ENCODE measurements at regions not wholly inside any gene's neighbourhood (a gene's known extent, or its start where the extent isn't known, plus 50 kb on each side); places are given as distances from the start of the nearest gene placed in this dataset.

- no peaks in the 10 kb centered on the region for H3K4me1 ChIP-seq (ENCODE audit: low read length)
- no peak overlapping the region for H3K4me3 ChIP-seq (ENCODE audit: low read length)
- no peaks in the 10 kb centered on the region for H3K36me3 ChIP-seq (replicated peaks; ENCODE audit: insufficient read depth, low read length)
- no peak overlapping the region for H3K27ac ChIP-seq (ENCODE audit: low read length)
- H3K4me2 ChIP-seq (ENCODE audit: low read depth, low read length), result no peak overlapping the region
- H3F3A ChIP-seq (ENCODE audit: insufficient read depth, low read length), result no peaks in the 10 kb centered on the region
- H3K9me3 ChIP-seq (replicated peaks; ENCODE audit: insufficient read depth, low read length), result no peaks in the 10 kb centered on the region
- no peaks in the 10 kb centered on the region for H3K79me2 ChIP-seq (ENCODE audit: low read length)
- peaks cover 33% of the 10 kb centered on the region for H3K27me3 ChIP-seq (replicated peaks; ENCODE audit: insufficient read depth, low read length)
- H3K9me2 ChIP-seq (replicated peaks; ENCODE audit: insufficient read depth, low read length), result no peaks in the 10 kb centered on the region
- no peak overlapping the region for H3K9ac ChIP-seq (ENCODE audit: low read length)
- no peak for TF ChIP-seq EZH2phosphoT487 (IDR thresholded peaks at IDR 0.05; ENCODE audit: low read length)
- no peak for TF ChIP-seq CTCF (IDR thresholded peaks at IDR 0.05; ENCODE audit: low read length)
- TF ChIP-seq EZH2 (optimal IDR thresholded peaks at IDR 0.05; ENCODE audit: low read depth, low read length), result no peak
- H2AFZ ChIP-seq (ENCODE audit: low read length), result no peak overlapping the region
- peak; percentile 67 for DNase-seq
- H4K20me1 ChIP-seq (ENCODE audit: insufficient read depth, low read length), result no peaks in the 10 kb centered on the region
These were observed 90.4 kb upstream of the EOLA2 start for GRCh38 chrX:150028692-150029091.

- H3K4me3 ChIP-seq (ENCODE audit: low read length), result no peak overlapping the region
- no peak overlapping the region for H3K27ac ChIP-seq (ENCODE audit: low read length)
- no peaks in the 10 kb centered on the region for H4K20me1 ChIP-seq (ENCODE audit: insufficient read depth, low read length)
- H3K4me2 ChIP-seq (ENCODE audit: low read depth, low read length), result no peak overlapping the region
- no peaks in the 10 kb centered on the region for H3K9me3 ChIP-seq (replicated peaks; ENCODE audit: insufficient read depth, low read length)
- H3K4me1 ChIP-seq (ENCODE audit: low read length), result no peaks in the 10 kb centered on the region
- no peak for TF ChIP-seq EZH2 (optimal IDR thresholded peaks at IDR 0.05; ENCODE audit: low read depth, low read length)
- TF ChIP-seq EZH2phosphoT487 (IDR thresholded peaks at IDR 0.05; ENCODE audit: low read length), result no peak
- no peak for TF ChIP-seq CTCF (IDR thresholded peaks at IDR 0.05; ENCODE audit: low read length)
- no peak overlapping the region for H2AFZ ChIP-seq (ENCODE audit: low read length)
- H3K9ac ChIP-seq (ENCODE audit: low read length), result no peak overlapping the region
- no peaks in the 10 kb centered on the region for H3K36me3 ChIP-seq (replicated peaks; ENCODE audit: insufficient read depth, low read length)
- no peak for DNase-seq
- no peaks in the 10 kb centered on the region for H3K79me2 ChIP-seq (ENCODE audit: low read length)
- no peaks in the 10 kb centered on the region for H3K9me2 ChIP-seq (replicated peaks; ENCODE audit: insufficient read depth, low read length)
- H3F3A ChIP-seq (ENCODE audit: insufficient read depth, low read length), result no peaks in the 10 kb centered on the region
- peaks cover 20% of the 10 kb centered on the region for H3K27me3 ChIP-seq (replicated peaks; ENCODE audit: insufficient read depth, low read length)
These were observed 94.5 kb upstream of the EOLA2 start for GRCh38 chrX:150032742-150033141.

GRCh38 chrX:150034788-150035187 lies 96.5 kb upstream of the EOLA2 start:
- Histone ChIP-seq H3K9me3 (replicated peaks; ENCODE audit: insufficient read depth, low read length) (no peaks in the 10 kb centered on the region), H3K27me3 (replicated peaks; ENCODE audit: insufficient read depth, low read length) (peaks cover 10% of the 10 kb centered on the region), H3K27ac (ENCODE audit: low read length) (no peak overlapping the region), H3F3A (ENCODE audit: insufficient read depth, low read length) (no peaks in the 10 kb centered on the region), H3K36me3 (replicated peaks; ENCODE audit: insufficient read depth, low read length) (no peaks in the 10 kb centered on the region), H3K4me3 (ENCODE audit: low read length) (no peak overlapping the region), H3K9me2 (replicated peaks; ENCODE audit: insufficient read depth, low read length) (no peaks in the 10 kb centered on the region), H3K4me1 (ENCODE audit: low read length) (no peaks in the 10 kb centered on the region), H3K79me2 (ENCODE audit: low read length) (no peaks in the 10 kb centered on the region), H3K9ac (ENCODE audit: low read length) (no peak overlapping the region), H4K20me1 (ENCODE audit: insufficient read depth, low read length) (no peaks in the 10 kb centered on the region), H2AFZ (ENCODE audit: low read length) (no peak overlapping the region), H3K4me2 (ENCODE audit: low read depth, low read length) (no peak overlapping the region)
- DNase-seq, result no peak
- TF ChIP-seq EZH2phosphoT487 (IDR thresholded peaks at IDR 0.05; ENCODE audit: low read length), result no peak
- TF ChIP-seq EZH2 (optimal IDR thresholded peaks at IDR 0.05; ENCODE audit: low read depth, low read length), result no peak
- TF ChIP-seq CTCF (IDR thresholded peaks at IDR 0.05; ENCODE audit: low read length), result no peak

All from MM.1S (cell line).